ENCODE measurements at regions not wholly inside any gene's neighbourhood (a gene's known extent, or its start where the extent isn't known, plus 50 kb on each side); places are given as distances from the start of the nearest gene placed in this dataset.

DNA sequence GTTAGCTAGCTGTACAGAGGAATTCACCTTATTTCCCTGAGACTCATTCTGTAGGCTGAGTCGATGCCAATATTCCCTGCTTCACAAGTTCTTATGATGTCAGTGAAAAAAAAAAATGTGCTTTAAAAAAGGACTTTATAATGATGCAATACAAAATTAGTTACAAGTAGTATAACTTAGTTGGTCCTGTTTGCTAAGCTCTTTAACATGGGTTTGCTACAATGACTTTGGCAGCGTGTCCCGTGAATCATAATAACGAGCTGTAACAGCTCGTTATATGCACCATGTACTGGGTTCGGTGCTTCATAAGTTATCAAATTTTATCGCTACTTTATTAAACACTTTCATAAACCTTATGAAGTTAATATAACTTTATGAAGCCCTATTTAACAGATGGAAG is 349.7 kb downstream of the LMX1A start:
- Histone ChIP-seq H3K27me3 (ENCODE audit: control insufficient read depth, insufficient read depth, low read length) (no peaks in the 10 kb centered on the region), H3K14ac (replicated peaks; ENCODE audit: low read depth, low read length) (no peak overlapping the region), H3K4me3 (ENCODE audit: insufficient read depth, low read depth, low read length) (no peak overlapping the region), H2BK5ac (ENCODE audit: low read depth, low read length, poor library complexity, severe bottlenecking) (no peak overlapping the region), H3K79me1 (ENCODE audit: low read depth in 1 of 2, low read length in 2 of 2) (no peaks in the 10 kb centered on the region), H4K5ac (ENCODE audit: low read depth, low read length) (no peak overlapping the region), H2AFZ (replicated peaks; ENCODE audit: low read length, poor library complexity) (no peak overlapping the region), H3K9me1 (ENCODE audit: insufficient read depth, low read length) (no peaks in the 10 kb centered on the region), H3K4ac (ENCODE audit: low read depth, low read length) (no peak overlapping the region), H3K23ac (ENCODE audit: low read depth, low read length) (no peak overlapping the region), H3K18ac (ENCODE audit: low read depth, low read length) (no peak overlapping the region), H4K20me1 (ENCODE audit: insufficient read depth, low read length) (no peaks in the 10 kb centered on the region), H3K4me1 (ENCODE audit: control insufficient read depth, insufficient read depth, low read length) (no peaks in the 10 kb centered on the region), H2BK20ac (ENCODE audit: low read depth, low read length) (no peak overlapping the region), H2AK9ac (replicated peaks; ENCODE audit: low read depth, low read length, poor library complexity) (no peak overlapping the region), H2AK5ac (ENCODE audit: low read depth, low read length) (no peak overlapping the region), H3K4me2 (ENCODE audit: low read depth, low read length) (no peak overlapping the region), H4K91ac (ENCODE audit: insufficient read depth, low read depth, low read length) (no peak overlapping the region), H3K36me3 (ENCODE audit: control insufficient read depth, insufficient read depth, low read length) (no peaks in the 10 kb centered on the region), H3K56ac (ENCODE audit: extremely low read depth, insufficient read depth, low read length) (no peak overlapping the region), H3K27ac (ENCODE audit: insufficient read depth, low read length) (no peak overlapping the region), H4K8ac (ENCODE audit: low read depth in 2 of 2, low read length in 2 of 2) (no peak overlapping the region), H2BK15ac (ENCODE audit: low read depth, low read length) (no peak overlapping the region), H3K9ac (ENCODE audit: low read depth, low read length) (no peak overlapping the region), H3K9me3 (ENCODE audit: control insufficient read depth, insufficient read depth, low read length) (no peaks in the 10 kb centered on the region), H2BK120ac (ENCODE audit: low read depth, low read length) (no peak overlapping the region)
- ATAC-seq (ENCODE audit: low read depth), result no peak
- intact Hi-C loops (cut with micrococcal nuclease), result no loop called here
- CTCF ChIA-PET, result interaction anchor here (0.7 kb wide), 1 partner anchor 1403 kb away, joined by 5 read pairs; no protein-coding TSS in a partner anchor
- no peak for DNase-seq
- in situ Hi-C loops (cut with MboI; ENCODE audit: low sequenced_read_pairs), result no loop called here
- BruUV-seq (replicated peaks), result no TSS peak
- WGBS, 2 experiments (ENCODE audit: extremely low coverage in 2 of 2, insufficient read length in 1 of 2), result no CpG with 5 or more reads among the region's 7 CpGs
- dilution Hi-C loops (cut with HindIII; ENCODE audit: low sequenced_read_pairs, unreplicated experiment), result no loop called here
- POLR2A ChIA-PET (ENCODE audit: unreplicated experiment), result no interaction called here
- TF ChIP-seq FOS (IDR thresholded peaks at IDR 0.05; ENCODE audit: low read depth, low read length) (no peak), BHLHE40 (IDR thresholded peaks at IDR 0.05; ENCODE audit: low read depth, low read length) (no peak), CTCF (conservative IDR thresholded peaks at IDR 0.05; ENCODE audit: low read depth, low read length) (no peak), MXI1 (IDR thresholded peaks at IDR 0.05; ENCODE audit: borderline replicate concordance, low read depth, low read length) (no peak), CHD1 (IDR thresholded peaks at IDR 0.05; ENCODE audit: low read depth, low read length) (no peak), RFX5 (IDR thresholded peaks at IDR 0.05; ENCODE audit: low read depth, low read length) (no peak), CEBPB (IDR thresholded peaks at IDR 0.05; ENCODE audit: low read depth, low read length) (no peak), POLR2A (IDR thresholded peaks at IDR 0.05; ENCODE audit: low read depth, low read length) (no peak), MAFK (IDR thresholded peaks at IDR 0.05; ENCODE audit: low read depth, low read length) (no peak), RCOR1 (IDR thresholded peaks at IDR 0.05; ENCODE audit: insufficient replicate concordance, low read length) (no peak), MAZ (IDR thresholded peaks at IDR 0.05; ENCODE audit: borderline replicate concordance, low read depth, low read length) (no peak), RAD21 (IDR thresholded peaks at IDR 0.05; ENCODE audit: low read length) (no peak), SMC3 (IDR thresholded peaks at IDR 0.05; ENCODE audit: low read depth, low read length) (no peak), NFE2L2 (IDR thresholded peaks at IDR 0.05; ENCODE audit: low read depth, low read length) (no peak), ELK1 (IDR thresholded peaks at IDR 0.05; ENCODE audit: borderline replicate concordance, low read depth, low read length) (no peak)
- TF ChIP-seq, protein P1, sequence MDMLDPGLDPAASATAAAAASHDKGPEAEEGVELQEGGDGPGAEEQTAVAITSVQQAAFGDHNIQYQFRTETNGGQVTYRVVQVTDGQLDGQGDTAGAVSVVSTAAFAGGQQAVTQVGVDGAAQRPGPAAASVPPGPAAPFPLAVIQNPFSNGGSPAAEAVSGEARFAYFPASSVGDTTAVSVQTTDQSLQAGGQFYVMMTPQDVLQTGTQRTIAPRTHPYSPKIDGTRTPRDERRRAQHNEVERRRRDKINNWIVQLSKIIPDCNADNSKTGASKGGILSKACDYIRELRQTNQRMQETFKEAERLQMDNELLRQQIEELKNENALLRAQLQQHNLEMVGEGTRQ (IDR thresholded peaks at IDR 0.05; ENCODE audit: low read depth, low read length), result no peak

Measured in IMR-90 (cell line).